ENCODE measurements at regions not wholly inside any gene's neighbourhood (a gene's known extent, or its start where the extent isn't known, plus 50 kb on each side); places are given as distances from the start of the nearest gene placed in this dataset.

DNA sequence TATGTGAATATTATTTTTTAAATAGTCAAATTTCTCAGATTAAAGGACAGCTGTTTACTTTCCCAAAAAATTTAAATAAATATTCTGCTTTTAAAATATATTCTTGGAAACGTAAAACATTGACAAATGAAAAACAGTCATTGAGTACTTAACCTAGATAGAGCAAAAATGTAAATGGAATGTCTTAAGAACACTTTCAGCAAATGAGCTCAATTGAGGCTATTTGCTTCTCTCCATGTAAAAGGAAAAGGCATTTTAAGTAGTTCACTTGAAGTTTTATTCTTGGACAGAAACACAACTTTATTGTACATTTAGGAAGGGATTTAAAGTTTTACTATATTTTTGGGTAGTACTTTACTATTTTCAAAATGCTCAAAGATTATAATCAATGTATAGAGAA is 983.6 kb upstream of the TYRP1 start:
- H3K36me3 Mint-ChIP-seq (ENCODE audit: low read depth) = no peaks in the 10 kb centered on the region
- DNase-seq (no peak), ATAC-seq (no peak)
- no peak overlapping the region for H3K27ac Mint-ChIP-seq
- no peaks in the 10 kb centered on the region for H3K4me1 Mint-ChIP-seq (ENCODE audit: low read depth)
- no peaks in the 10 kb centered on the region for H3K27me3 Mint-ChIP-seq
- TF ChIP-seq, protein P1, sequence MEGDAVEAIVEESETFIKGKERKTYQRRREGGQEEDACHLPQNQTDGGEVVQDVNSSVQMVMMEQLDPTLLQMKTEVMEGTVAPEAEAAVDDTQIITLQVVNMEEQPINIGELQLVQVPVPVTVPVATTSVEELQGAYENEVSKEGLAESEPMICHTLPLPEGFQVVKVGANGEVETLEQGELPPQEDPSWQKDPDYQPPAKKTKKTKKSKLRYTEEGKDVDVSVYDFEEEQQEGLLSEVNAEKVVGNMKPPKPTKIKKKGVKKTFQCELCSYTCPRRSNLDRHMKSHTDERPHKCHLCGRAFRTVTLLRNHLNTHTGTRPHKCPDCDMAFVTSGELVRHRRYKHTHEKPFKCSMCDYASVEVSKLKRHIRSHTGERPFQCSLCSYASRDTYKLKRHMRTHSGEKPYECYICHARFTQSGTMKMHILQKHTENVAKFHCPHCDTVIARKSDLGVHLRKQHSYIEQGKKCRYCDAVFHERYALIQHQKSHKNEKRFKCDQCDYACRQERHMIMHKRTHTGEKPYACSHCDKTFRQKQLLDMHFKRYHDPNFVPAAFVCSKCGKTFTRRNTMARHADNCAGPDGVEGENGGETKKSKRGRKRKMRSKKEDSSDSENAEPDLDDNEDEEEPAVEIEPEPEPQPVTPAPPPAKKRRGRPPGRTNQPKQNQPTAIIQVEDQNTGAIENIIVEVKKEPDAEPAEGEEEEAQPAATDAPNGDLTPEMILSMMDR (IDR thresholded peaks at IDR 0.05) = no peak
- intact Hi-C loops (cut with micrococcal nuclease) = no loop called here
- ChIA-PET POLR2A (no interaction called here), CTCF (no interaction called here)
- H3K4me3 Mint-ChIP-seq = no peak overlapping the region
- peaks cover 11% of the 10 kb centered on the region for H3K9me3 Mint-ChIP-seq

DNA sequence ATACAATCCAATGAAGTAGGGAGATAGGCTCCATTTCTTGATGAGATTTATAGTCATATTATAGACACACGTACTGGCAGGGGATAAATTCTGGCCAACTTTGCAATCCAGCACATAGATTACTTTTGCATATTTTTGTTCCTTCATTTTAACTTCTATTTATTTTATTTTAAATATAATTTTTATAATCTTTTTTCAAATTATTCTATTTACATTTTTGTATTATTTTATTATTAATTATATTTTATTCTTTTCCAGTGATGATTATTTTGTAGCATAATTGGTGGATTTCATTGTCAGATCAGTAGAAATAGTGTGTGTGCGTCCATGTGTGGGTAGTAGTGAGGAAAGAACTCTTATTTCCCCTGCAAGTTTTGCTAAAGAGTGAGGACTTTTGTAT is 980.1 kb upstream of the TYRP1 start:
- no peaks in the 10 kb centered on the region for H3K36me3 Mint-ChIP-seq (ENCODE audit: low read depth)
- TF ChIP-seq, protein P1 (IDR thresholded peaks at IDR 0.05) = no peak
- CTCF ChIA-PET = no interaction called here
- no peak overlapping the region for H3K4me3 Mint-ChIP-seq
- POLR2A ChIA-PET = no interaction called here
- no peak overlapping the region for H3K27ac Mint-ChIP-seq
- intact Hi-C loops (cut with micrococcal nuclease) = no loop called here
- peaks cover 13% of the 10 kb centered on the region for H3K9me3 Mint-ChIP-seq
- no peak for ATAC-seq
- no peaks in the 10 kb centered on the region for H3K27me3 Mint-ChIP-seq
- H3K4me1 Mint-ChIP-seq (ENCODE audit: low read depth) = no peaks in the 10 kb centered on the region
- DNase-seq = no peak

DNA sequence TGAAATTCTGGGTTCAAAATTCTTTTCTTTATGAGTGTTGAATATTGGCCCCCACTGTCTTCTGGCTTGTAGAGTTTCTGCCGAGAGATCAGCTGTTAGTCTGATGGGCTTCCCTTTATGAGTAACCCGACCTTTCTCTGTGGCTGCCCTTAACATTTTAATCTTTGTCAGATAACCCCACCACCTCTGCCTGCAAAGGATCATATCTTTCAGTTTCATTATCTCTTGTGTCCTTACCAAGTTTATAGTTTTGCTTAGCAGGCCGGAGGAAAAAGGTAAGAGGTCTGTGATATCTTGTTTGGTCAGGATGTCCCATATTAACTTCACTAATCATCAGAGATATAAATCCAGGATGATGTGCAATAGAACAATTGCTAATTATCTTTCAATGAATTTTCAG is 970.2 kb upstream of the TYRP1 start:
- no peak for DNase-seq
- no peaks in the 10 kb centered on the region for H3K4me1 Mint-ChIP-seq (ENCODE audit: low read depth)
- H3K9me3 Mint-ChIP-seq = peaks cover 30% of the 10 kb centered on the region
- intact Hi-C loops (cut with micrococcal nuclease) = no loop called here
- POLR2A ChIA-PET = no interaction called here
- TF ChIP-seq, protein P1 (IDR thresholded peaks at IDR 0.05) = no peak
- no peak overlapping the region for H3K4me3 Mint-ChIP-seq
- no peak for ATAC-seq
- H3K27me3 Mint-ChIP-seq = no peaks in the 10 kb centered on the region
- H3K27ac Mint-ChIP-seq = no peak overlapping the region
- H3K36me3 Mint-ChIP-seq (ENCODE audit: low read depth) = no peaks in the 10 kb centered on the region
- CTCF ChIA-PET = no interaction called here

DNA sequence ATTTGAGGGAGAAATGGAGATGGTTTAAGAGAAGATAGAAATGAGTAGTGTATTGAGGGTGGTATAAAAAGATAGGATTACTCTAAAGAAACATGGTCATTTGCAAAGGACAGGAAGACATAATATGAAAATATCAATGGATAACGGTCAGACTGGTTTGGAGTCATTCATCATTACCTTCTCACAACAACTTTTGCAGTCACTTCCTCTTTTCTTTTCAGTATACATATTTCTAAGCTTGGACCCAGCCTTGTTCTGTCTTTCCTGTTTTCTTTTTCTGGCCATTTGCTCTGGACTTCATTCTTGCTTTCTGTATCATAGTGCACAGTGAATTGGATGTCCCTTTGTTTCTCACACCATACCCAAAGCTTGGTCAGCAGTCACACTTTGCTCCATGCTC is 966.5 kb upstream of the TYRP1 start:
- TF ChIP-seq, protein P1 (IDR thresholded peaks at IDR 0.05) = no peak
- intact Hi-C loops (cut with micrococcal nuclease) = no loop called here

DNA sequence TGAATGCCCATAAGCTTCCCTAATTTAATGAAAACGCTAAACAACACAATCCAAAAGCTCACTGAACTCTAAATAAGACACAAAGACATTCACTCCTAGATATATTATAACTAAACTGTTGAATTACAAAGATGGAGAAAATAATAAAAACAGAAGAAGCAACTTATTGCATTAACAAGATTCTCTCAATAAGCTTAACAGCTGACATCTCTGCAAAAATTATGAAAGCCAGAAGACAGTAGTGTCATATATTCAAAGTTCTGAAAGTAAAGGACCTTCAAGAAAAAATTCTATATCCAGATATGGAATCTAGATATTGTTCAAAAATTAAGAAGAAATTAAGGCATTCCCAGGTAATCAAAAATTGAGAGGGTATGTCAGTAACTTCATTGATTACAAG is 957.8 kb upstream of the TYRP1 start:
- Mint-ChIP-seq H3K4me3 (no peak overlapping the region), H3K9me3 (peaks cover 9% of the 10 kb centered on the region), H3K36me3 (ENCODE audit: low read depth) (no peaks in the 10 kb centered on the region), H3K27me3 (no peaks in the 10 kb centered on the region), H3K27ac (no peak overlapping the region), H3K4me1 (ENCODE audit: low read depth) (no peaks in the 10 kb centered on the region)
- no peak for DNase-seq
- no peak for ATAC-seq
- TF ChIP-seq, protein P1 (IDR thresholded peaks at IDR 0.05) = no peak
- POLR2A ChIA-PET = no interaction called here
- CTCF ChIA-PET = no interaction called here
- intact Hi-C loops (cut with micrococcal nuclease) = no loop called here

More for the DNA sequence above, 966.5 kb upstream of the TYRP1 start:
- no peak overlapping the region for H3K4me3 Mint-ChIP-seq
- H3K36me3 Mint-ChIP-seq (ENCODE audit: low read depth) = no peaks in the 10 kb centered on the region
- POLR2A ChIA-PET = no interaction called here
- no peak overlapping the region for H3K27ac Mint-ChIP-seq
- CTCF ChIA-PET = no interaction called here
- peaks cover 24% of the 10 kb centered on the region for H3K9me3 Mint-ChIP-seq
- no peak for DNase-seq
- no peaks in the 10 kb centered on the region for H3K27me3 Mint-ChIP-seq
- H3K4me1 Mint-ChIP-seq (ENCODE audit: low read depth) = no peaks in the 10 kb centered on the region
- ATAC-seq = no peak

Measured in activated CD8-positive, alpha-beta T cell treated with anti-CD3 and anti-CD28 coated beads for 36 hours (primary cell).